NT2/D1 (cell line): ENCODE measurements at regions not wholly inside any gene's neighbourhood (a gene's known extent, or its start where the extent isn't known, plus 50 kb on each side); places are given as distances from the start of the nearest gene placed in this dataset.

Experiments used
- DNase-seq: peaks from one replicate; pipeline ENCODE4 v3.0.0-alpha.2; 2011; ENCODE audit warnings: low read depth, low spot score
- H3K27me3 ChIP-seq: 2 replicates; pipeline ENCODE4 v1.6.0; 2011; ENCODE audit warnings: mild to moderate bottlenecking; ENCODE audit not compliant: insufficient read length, insufficient read depth
- H3K36me3 ChIP-seq: 2 replicates; pipeline ENCODE4 v1.6.1; 2011; ENCODE audit warnings: mild to moderate bottlenecking, low read length, mixed read lengths; ENCODE audit not compliant: insufficient read depth, insufficient read length
- H3K4me1 ChIP-seq: 2 replicates; pipeline ENCODE4 v1.5.1; 2011; ENCODE audit not compliant: insufficient read depth, insufficient read length
- H3K4me3 ChIP-seq: 2 replicates; pipeline ENCODE4 v1.5.1; 2011; ENCODE audit warnings: low read depth; ENCODE audit not compliant: insufficient read length
- H3K9ac ChIP-seq: 2 replicates; pipeline ENCODE4 v1.6.0; 2011; ENCODE audit warnings: low read depth; ENCODE audit not compliant: insufficient read length
- H3K9me3 ChIP-seq: 2 replicates; pipeline ENCODE4 v1.5.1; 2011; ENCODE audit warnings: mild to moderate bottlenecking, low read length; ENCODE audit not compliant: insufficient read depth
- SUZ12 ChIP-seq: IDR thresholded peaks from 2 replicates; pipeline ENCODE4 v1.6.1; 2011; ENCODE audit not compliant: insufficient read length, insufficient read depth; ENCODE audit errors: extremely low read depth
- YY1 ChIP-seq: IDR thresholded peaks from 2 replicates; pipeline ENCODE4 v1.6.1; 2011; ENCODE audit not compliant: insufficient read length, insufficient read depth
- ZNF274 ChIP-seq: IDR thresholded peaks from 2 replicates; pipeline ENCODE4 v1.6.1; 2011; ENCODE audit warnings: mild to moderate bottlenecking, low read depth, low read length

DNA sequence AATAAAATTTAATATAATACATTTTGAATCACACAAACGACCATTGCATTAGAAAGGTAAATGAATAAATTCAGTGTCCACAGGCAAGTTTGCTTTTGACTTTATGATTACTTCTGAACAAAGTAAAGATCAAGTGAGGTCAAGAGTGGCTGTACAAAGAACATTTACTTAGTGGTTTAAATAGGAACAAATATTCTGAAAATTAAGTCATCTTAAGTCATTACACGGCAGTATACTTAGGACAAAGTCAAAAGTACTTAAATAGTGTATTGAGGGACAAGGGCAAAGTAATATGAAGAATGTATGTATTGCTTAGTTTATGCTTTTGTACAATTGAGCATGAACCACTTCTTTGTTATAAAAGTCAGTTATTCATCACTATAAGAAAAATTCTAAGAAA lies 1511.2 kb upstream of the CDH9 start:
- TF ChIP-seq ZNF274 (no peak), YY1 (no peak), SUZ12 (no peak)
- Histone ChIP-seq H3K27me3 (no peaks in the 10 kb centered on the region), H3K9ac (no peak overlapping the region)

DNA sequence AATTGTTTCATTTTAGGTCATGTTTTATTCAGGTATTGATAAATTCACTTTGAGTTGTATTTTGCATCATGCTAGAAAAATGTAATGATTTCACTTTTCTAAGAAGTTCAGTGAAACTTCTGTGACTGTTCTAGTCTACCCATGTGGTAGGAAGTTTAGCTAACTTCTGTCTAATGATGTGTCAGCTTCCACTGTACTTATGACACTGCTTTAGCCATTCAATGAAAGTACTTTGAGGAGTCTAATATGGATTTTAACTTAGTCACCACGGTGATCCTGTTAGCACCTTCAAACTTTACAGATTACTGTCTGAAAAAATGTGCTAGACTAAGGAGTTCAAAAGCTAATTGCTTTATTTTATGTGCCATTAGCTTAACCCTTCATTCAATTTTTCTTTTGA lies 1510.5 kb upstream of the CDH9 start:
- H3K27me3 ChIP-seq = no peaks in the 10 kb centered on the region
- no peak for DNase-seq
- H3K36me3 ChIP-seq = no peaks in the 10 kb centered on the region
- no peak overlapping the region for H3K9ac ChIP-seq
- no peaks in the 10 kb centered on the region for H3K4me1 ChIP-seq
- no peaks in the 10 kb centered on the region for H3K9me3 ChIP-seq
- H3K4me3 ChIP-seq = no peak overlapping the region
- TF ChIP-seq ZNF274 = no peak
- TF ChIP-seq YY1 = no peak
- TF ChIP-seq SUZ12 = no peak

More for the DNA sequence above, 1511.2 kb upstream of the CDH9 start:
- no peaks in the 10 kb centered on the region for H3K36me3 ChIP-seq
- no peaks in the 10 kb centered on the region for H3K4me1 ChIP-seq
- H3K9me3 ChIP-seq = no peaks in the 10 kb centered on the region
- H3K4me3 ChIP-seq = no peak overlapping the region
- no peak for DNase-seq

DNA sequence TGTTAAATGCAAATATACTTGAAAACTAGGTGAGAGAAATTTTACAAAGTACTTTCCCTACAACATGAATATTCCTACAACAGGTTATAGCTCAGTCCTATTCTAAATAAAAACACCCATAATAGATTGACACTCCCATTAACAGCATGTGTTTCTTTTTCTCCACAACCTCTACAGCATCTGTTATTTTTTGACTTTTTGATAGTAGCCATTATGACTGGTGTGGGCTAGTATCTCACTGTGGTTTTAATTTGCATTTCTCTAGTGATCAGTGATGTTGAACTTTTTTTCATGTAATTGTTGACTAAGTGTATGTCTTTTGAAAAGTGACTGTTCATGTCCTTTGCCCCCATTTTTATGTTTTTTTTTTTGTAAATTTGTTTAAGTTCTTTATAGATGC lies 1506.1 kb upstream of the CDH9 start:
- no peaks in the 10 kb centered on the region for H3K4me1 ChIP-seq
- no peak for DNase-seq
- no peaks in the 10 kb centered on the region for H3K27me3 ChIP-seq
- H3K9me3 ChIP-seq = no peaks in the 10 kb centered on the region
- H3K4me3 ChIP-seq = no peak overlapping the region
- TF ChIP-seq YY1 (no peak), SUZ12 (no peak), ZNF274 (no peak)
- no peak overlapping the region for H3K9ac ChIP-seq
- no peaks in the 10 kb centered on the region for H3K36me3 ChIP-seq

DNA sequence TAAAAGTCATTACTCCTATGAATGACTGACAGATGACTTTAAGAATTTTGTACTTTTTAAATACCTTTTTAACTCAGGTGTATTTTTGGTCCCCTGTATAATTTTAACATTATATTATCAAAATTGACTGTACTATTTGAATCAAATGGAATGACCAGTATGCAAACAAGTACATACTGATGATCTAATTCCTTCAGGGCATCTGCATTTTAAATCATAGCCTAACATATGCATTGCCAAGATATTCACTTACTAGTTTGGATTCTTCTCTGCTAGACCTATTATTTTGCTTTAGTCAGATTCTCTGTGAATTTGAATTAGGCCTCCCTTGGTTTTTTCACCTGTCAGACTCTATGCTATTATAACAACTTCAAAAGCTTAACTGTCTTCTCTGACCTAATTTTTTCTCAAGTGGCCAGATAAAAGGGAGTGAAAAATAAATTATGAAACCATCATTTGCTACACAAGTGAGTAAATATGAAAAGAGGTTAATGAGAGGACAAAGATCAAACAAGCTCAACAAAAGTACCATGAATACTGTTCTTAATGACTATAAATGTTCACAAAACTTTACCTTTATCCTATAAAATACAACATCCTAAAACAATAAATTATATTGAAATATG lies 1505.2 kb upstream of the CDH9 start:
- no peaks in the 10 kb centered on the region for H3K27me3 ChIP-seq
- no peaks in the 10 kb centered on the region for H3K9me3 ChIP-seq
- DNase-seq = no peak
- no peaks in the 10 kb centered on the region for H3K4me1 ChIP-seq
- TF ChIP-seq YY1 (no peak), ZNF274 (no peak), SUZ12 (no peak)
- no peak overlapping the region for H3K4me3 ChIP-seq
- H3K36me3 ChIP-seq = no peaks in the 10 kb centered on the region
- no peak overlapping the region for H3K9ac ChIP-seq

DNA sequence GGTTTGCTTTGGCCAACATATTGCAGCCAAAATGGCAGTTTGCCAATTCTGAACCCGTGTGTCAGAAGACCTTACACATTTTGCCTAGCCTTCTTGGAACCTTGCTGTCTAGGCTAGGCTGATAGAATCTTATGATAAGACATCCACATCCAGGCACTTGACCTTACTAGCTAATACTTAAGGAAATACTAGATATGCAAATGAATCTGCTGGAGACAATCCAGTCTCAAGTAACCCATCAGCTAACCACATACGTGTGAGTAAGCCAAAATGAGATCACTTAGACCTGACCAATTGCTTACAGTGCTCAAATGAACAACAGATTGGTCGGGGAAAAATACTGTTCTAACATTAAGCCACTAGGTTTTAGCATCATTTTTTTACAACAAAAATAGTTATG lies 1504.6 kb upstream of the CDH9 start:
- DNase-seq = no peak
- H3K4me1 ChIP-seq = no peaks in the 10 kb centered on the region
- TF ChIP-seq YY1 (no peak), ZNF274 (no peak), SUZ12 (no peak)
- H3K36me3 ChIP-seq = no peaks in the 10 kb centered on the region
- no peaks in the 10 kb centered on the region for H3K9me3 ChIP-seq
- H3K9ac ChIP-seq = no peak overlapping the region
- no peak overlapping the region for H3K4me3 ChIP-seq
- no peaks in the 10 kb centered on the region for H3K27me3 ChIP-seq

DNA sequence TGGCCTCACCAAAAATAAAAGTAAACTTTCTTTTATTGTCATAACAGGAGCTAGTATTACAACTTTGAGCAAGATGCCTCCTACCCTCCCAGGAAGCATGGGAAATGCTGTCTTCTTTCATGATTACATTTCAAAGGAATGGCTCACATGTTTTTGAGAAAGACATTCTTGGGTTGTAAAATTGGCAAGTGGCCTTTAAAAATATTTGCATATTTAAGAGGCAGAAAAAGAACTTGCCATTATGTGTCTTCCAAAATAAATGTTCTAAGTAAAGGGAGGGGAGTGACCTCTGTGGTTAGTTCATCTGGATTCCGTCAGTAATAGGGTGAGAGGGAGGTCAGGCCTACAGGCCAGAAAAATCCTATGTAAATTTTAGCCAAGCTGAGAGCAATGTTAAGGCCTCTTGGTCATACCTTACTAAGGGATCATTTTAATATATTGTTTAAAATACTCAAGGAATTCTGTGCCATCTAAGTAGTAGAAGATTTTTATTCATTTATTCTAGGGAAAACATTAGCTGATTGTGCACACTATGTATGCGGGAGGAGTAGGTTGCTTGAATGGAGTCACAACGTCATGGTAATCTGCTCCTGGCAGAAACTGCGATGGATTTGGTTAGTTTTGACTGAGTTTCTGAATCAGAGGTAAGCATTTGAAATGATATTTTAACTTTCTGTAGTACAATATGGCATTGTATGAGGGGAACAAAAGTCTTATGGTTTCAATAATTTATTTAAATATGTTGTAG lies 1485.7 kb upstream of the CDH9 start:
- Histone ChIP-seq H3K9me3 (peaks cover 14% of the 10 kb centered on the region; the same call in 1 of the 2 replicates), H3K36me3 (no peaks in the 10 kb centered on the region), H3K4me3 (no peak overlapping the region), H3K9ac (no peak overlapping the region), H3K27me3 (no peaks in the 10 kb centered on the region), H3K4me1 (no peaks in the 10 kb centered on the region)
- no peak for TF ChIP-seq SUZ12
- no peak for TF ChIP-seq ZNF274
- TF ChIP-seq YY1 = no peak
- no peak for DNase-seq

DNA sequence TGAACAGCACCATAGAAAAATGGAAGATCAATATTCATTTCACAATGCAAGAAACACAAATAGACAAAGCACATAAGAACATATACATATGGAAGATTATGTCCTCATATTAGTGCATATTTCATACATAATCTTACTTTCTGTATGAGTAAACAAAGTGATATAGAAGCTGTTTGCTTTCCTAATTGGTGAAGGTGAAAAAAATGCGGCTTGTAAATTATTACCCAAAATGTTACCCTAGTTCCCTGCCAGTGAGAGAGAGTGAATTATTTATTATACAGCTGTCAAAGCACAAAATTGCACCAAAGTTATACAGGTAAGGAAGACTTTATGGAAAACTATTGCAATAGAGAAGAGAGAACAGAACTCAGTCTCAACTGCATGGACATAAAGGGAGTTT lies 1485.0 kb upstream of the CDH9 start:
- DNase-seq = no peak
- TF ChIP-seq YY1 (no peak), ZNF274 (no peak), SUZ12 (no peak)

More for the DNA sequence above, 1485.0 kb upstream of the CDH9 start:
- peaks cover 14% of the 10 kb centered on the region; the same call in 1 of the 2 replicates for H3K9me3 ChIP-seq
- no peaks in the 10 kb centered on the region for H3K4me1 ChIP-seq
- no peak overlapping the region for H3K9ac ChIP-seq
- H3K36me3 ChIP-seq = no peaks in the 10 kb centered on the region
- H3K27me3 ChIP-seq = no peaks in the 10 kb centered on the region
- no peak overlapping the region for H3K4me3 ChIP-seq
